ENCODE measurements at regions not wholly inside any gene's neighbourhood (a gene's known extent, or its start where the extent isn't known, plus 50 kb on each side); places are given as distances from the start of the nearest gene placed in this dataset.

DNA sequence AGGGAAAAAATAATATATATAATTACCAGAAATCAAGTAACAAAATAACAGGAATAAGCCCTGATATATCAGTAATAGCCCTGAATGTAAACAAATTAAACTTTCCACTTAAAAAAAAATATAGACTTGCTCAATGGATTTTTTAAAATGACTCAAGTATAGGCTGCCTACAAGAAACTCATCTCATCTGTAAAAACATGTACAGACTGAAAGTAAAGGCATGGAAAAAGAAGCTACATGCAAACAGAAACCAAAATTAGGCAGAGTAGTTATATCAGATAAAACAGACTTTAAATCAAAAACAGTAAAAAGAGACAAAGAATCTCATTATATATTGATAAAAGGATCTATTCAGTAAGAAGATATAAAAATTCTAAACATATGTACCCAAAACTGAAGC is 82.4 kb upstream of the STT3B start:
- TF ChIP-seq, protein P1, sequence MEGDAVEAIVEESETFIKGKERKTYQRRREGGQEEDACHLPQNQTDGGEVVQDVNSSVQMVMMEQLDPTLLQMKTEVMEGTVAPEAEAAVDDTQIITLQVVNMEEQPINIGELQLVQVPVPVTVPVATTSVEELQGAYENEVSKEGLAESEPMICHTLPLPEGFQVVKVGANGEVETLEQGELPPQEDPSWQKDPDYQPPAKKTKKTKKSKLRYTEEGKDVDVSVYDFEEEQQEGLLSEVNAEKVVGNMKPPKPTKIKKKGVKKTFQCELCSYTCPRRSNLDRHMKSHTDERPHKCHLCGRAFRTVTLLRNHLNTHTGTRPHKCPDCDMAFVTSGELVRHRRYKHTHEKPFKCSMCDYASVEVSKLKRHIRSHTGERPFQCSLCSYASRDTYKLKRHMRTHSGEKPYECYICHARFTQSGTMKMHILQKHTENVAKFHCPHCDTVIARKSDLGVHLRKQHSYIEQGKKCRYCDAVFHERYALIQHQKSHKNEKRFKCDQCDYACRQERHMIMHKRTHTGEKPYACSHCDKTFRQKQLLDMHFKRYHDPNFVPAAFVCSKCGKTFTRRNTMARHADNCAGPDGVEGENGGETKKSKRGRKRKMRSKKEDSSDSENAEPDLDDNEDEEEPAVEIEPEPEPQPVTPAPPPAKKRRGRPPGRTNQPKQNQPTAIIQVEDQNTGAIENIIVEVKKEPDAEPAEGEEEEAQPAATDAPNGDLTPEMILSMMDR (IDR thresholded peaks at IDR 0.05; ENCODE audit: low read depth, low read length), result no peak
- no peak overlapping the region for H3K4me3 ChIP-seq (ENCODE audit: low read depth, low read length)

- H3K4me3 ChIP-seq (ENCODE audit: low read depth, low read length), result no peak overlapping the region
- TF ChIP-seq, protein P1 (IDR thresholded peaks at IDR 0.05; ENCODE audit: low read depth, low read length), result no peak
Observed at GRCh38 chr3:31452495-31453106, 80.1 kb upstream of the STT3B start.

- no peak overlapping the region for H3K4me3 ChIP-seq (ENCODE audit: low read depth, low read length)
- TF ChIP-seq, protein P1 (IDR thresholded peaks at IDR 0.05; ENCODE audit: low read depth, low read length), result no peak
Observed at GRCh38 chr3:31453430-31453829, 79.3 kb upstream of the STT3B start.

GRCh38 chr3:31455524-31455923 is 77.2 kb upstream of the STT3B start:
- no peak overlapping the region for H3K4me3 ChIP-seq (ENCODE audit: low read depth, low read length)
- TF ChIP-seq, protein P1 (IDR thresholded peaks at IDR 0.05; ENCODE audit: low read depth, low read length), result no peak

- TF ChIP-seq, protein P1 (IDR thresholded peaks at IDR 0.05; ENCODE audit: low read depth, low read length), result no peak
Observed at GRCh38 chr3:31456373-31456772, 76.4 kb upstream of the STT3B start.

GRCh38 chr3:31461426-31461825 is 71.3 kb upstream of the STT3B start:
- TF ChIP-seq, protein P1 (IDR thresholded peaks at IDR 0.05; ENCODE audit: low read depth, low read length), result no peak

More at GRCh38 chr3:31456373-31456772, 76.4 kb upstream of the STT3B start:
- no peak overlapping the region for H3K4me3 ChIP-seq (ENCODE audit: low read depth, low read length)

DNA sequence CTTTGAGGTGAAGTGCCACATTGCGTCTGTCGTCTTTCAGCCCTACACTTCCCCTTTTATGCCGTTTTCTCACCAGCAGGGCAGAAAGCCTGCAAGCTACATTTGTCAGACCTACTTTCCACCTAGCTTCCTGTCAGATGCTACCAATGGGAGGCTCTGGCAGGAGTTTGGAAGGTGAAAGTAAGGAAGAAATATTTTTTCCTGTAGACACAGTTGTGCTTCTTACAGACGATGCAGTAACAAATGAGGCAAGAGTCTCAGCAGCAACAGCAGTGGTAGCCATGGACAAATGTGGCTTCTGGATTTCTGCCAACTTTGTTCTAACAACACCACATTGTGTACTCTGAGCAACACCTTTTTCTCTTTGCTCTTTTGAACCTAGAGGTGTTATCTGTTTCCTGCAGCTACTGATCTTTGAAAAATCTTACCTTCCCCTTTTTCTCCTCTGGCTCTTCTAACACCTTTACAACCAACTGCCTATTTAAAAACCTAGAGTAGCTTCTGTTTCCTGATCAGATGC is 70.6 kb upstream of the STT3B start:
- TF ChIP-seq, protein P1 (IDR thresholded peaks at IDR 0.05; ENCODE audit: low read depth, low read length), result no peak
- H3K4me3 ChIP-seq (ENCODE audit: low read depth, low read length), result no peak overlapping the region

More at GRCh38 chr3:31461426-31461825, 71.3 kb upstream of the STT3B start:
- H3K4me3 ChIP-seq (ENCODE audit: low read depth, low read length), result no peak overlapping the region

Data from WI38 (cell line).